CD4-positive, alpha-beta T cell (primary cell): ENCODE measurements at regions not wholly inside any gene's neighbourhood (a gene's known extent, or its start where the extent isn't known, plus 50 kb on each side); places are given as distances from the start of the nearest gene placed in this dataset.

Experiments
- ATAC-seq: fragments of 200-7000 bp; cut with Tn5 transposase; one replicate; pipeline ENCODE4 v1.10.0; 2022; ENCODE audit warnings: mild to moderate bottlenecking; ENCODE audit not compliant: poor library complexity
- CTCF ChIA-PET: fragments of 350-600 bp; sonication (Branson Sonifier 250); formaldehyde crosslinking; loops from one replicate; lab custom pipeline; 2021; ENCODE audit warnings: antibody characterized with exemption, inconsistent platforms; lab: Charles Lee
- POLR2A ChIA-PET: fragments of 350-600 bp; sonication (Branson Sonifier 250); formaldehyde crosslinking; loops from one replicate; lab custom pipeline; 2021; ENCODE audit warnings: antibody characterized with exemption, inconsistent platforms; lab: Charles Lee
- DNase-seq, 14 experiments: peaks; one replicate each; pipeline ENCODE4 v3.0.0-alpha.2; 2013 to 2020; ENCODE audit warnings: mixed read lengths in 2 of 14
- H3K27ac ChIP-seq, 2 donors: one replicate each; pipeline versions ENCODE4 v1.5.1 to v1.7.0; 2013; ENCODE audit warnings: low read length in 2 of 2, low read depth in 1 of 2, mild to moderate bottlenecking in 1 of 2
- H3K27me3 ChIP-seq, 2 experiments: 1 replicate in 1 of 2; 2 replicates in 1 of 2; pipeline versions ENCODE4 v1.6.1 to v1.7.0; 2013; ENCODE audit warnings: low read length in 2 of 2, control low read depth in 1 of 2, mild to moderate bottlenecking in 1 of 2, moderate library complexity in 1 of 2; ENCODE audit not compliant: insufficient read depth in 2 of 2, control insufficient read depth in 1 of 2
- H3K36me3 ChIP-seq: one replicate; pipeline ENCODE4 v1.6.1; 2013; ENCODE audit warnings: low read length, control low read depth; ENCODE audit not compliant: insufficient read depth
- H3K4me1 ChIP-seq: one replicate; pipeline ENCODE4 v1.6.1; 2013; ENCODE audit warnings: low read length, control low read depth; ENCODE audit not compliant: insufficient read depth
- H3K4me3 ChIP-seq: one replicate; pipeline ENCODE4 v1.5.1; 2013; ENCODE audit warnings: mild to moderate bottlenecking, low read length, moderate library complexity
- H3K9me3 ChIP-seq, 2 experiments: 1 replicate in 1 of 2; 2 replicates in 1 of 2; pipeline versions ENCODE4 v1.6.1 to v1.7.0; 2013; ENCODE audit warnings: low read length in 2 of 2, mild to moderate bottlenecking in 2 of 2, control low read depth in 1 of 2, moderate library complexity in 1 of 2; ENCODE audit not compliant: control insufficient read depth in 1 of 2, insufficient read depth in 1 of 2
- H3K27ac Mint-ChIP-seq: one replicate; pipeline ENCODE4 v1.8.0; 2020; ENCODE audit warnings: mixed read lengths
- H3K27me3 Mint-ChIP-seq: one replicate; pipeline ENCODE4 v1.8.0; 2021; ENCODE audit warnings: mixed read lengths
- H3K36me3 Mint-ChIP-seq: one replicate; pipeline ENCODE4 v1.8.0; 2021; ENCODE audit warnings: low read depth, mixed read lengths
- H3K4me1 Mint-ChIP-seq: one replicate; pipeline ENCODE4 v1.8.0; 2021; ENCODE audit warnings: low read depth, mixed read lengths
- H3K4me3 Mint-ChIP-seq: one replicate; pipeline ENCODE4 v1.8.0; 2020; ENCODE audit warnings: mild to moderate bottlenecking, mixed read lengths
- H3K9me3 Mint-ChIP-seq: one replicate; pipeline ENCODE4 v1.8.0; 2020; ENCODE audit warnings: mixed read lengths
- CTCF ChIP-seq: fragments of 200-600 bp; IDR thresholded peaks from one replicate; pipeline ENCODE4 v1.8.0; 2022; ENCODE audit warnings: antibody characterized with exemption, mild to moderate bottlenecking
- intact Hi-C, 2 experiments: fragments of 100-400 bp; cut with DNase I in 1 of 2; cut with micrococcal nuclease in 1 of 2; formaldehyde crosslinking; loops; one replicate each; pipeline versions ENCODE4 v1.15.1 to v1.9.0; 2023 to 2025; cut with DNase I, micrococcal nuclease

GRCh38 chr16:11439790-11440656, 94.8 kb downstream of the RMI2 start:
- H3K4me1 ChIP-seq = no peaks in the 10 kb centered on the region
- TF ChIP-seq CTCF = no peak
- no peaks in the 10 kb centered on the region for H3K27me3 ChIP-seq
- no peaks in the 10 kb centered on the region for H3K36me3 ChIP-seq
- H3K27ac ChIP-seq = no peak overlapping the region
- CTCF ChIA-PET = no interaction called here
- Mint-ChIP-seq H3K9me3 (peaks cover 3% of the 10 kb centered on the region), H3K4me1 (no peaks in the 10 kb centered on the region), H3K27ac (no peak overlapping the region), H3K4me3 (no peak overlapping the region), H3K36me3 (no peaks in the 10 kb centered on the region), H3K27me3 (no peaks in the 10 kb centered on the region)
- POLR2A ChIA-PET = no interaction called here
- ATAC-seq (no peak), DNase-seq (no peak)
- intact Hi-C loops = loop anchor here in 1 of 2 experiments (10.0 kb wide), 1 partner anchor 265 kb away; no protein-coding TSS in a partner anchor
- no peak overlapping the region for H3K4me3 ChIP-seq
- peaks cover 11 to 16% of the 10 kb centered on the region in 2 experiments for H3K9me3 ChIP-seq

- no peaks in the 10 kb centered on the region for H3K4me1 ChIP-seq
- no peaks in the 10 kb centered on the region for H3K36me3 ChIP-seq
- peaks cover 11 to 16% of the 10 kb centered on the region in 2 experiments for H3K9me3 ChIP-seq
- Mint-ChIP-seq H3K9me3 (peaks cover 3% of the 10 kb centered on the region), H3K27me3 (no peaks in the 10 kb centered on the region), H3K36me3 (no peaks in the 10 kb centered on the region), H3K4me1 (no peaks in the 10 kb centered on the region), H3K27ac (no peak overlapping the region), H3K4me3 (no peak overlapping the region)
- no peak for TF ChIP-seq CTCF
- ChIA-PET POLR2A (no interaction called here), CTCF (no interaction called here)
- DNase-seq = no peak
- no peak overlapping the region for H3K27ac ChIP-seq
- no peak for ATAC-seq
- H3K4me3 ChIP-seq = no peak overlapping the region
- no peaks in the 10 kb centered on the region for H3K27me3 ChIP-seq
- intact Hi-C loops = loop anchor here in 1 of 2 experiments (10.0 kb wide), 1 partner anchor 266 kb away; no protein-coding TSS in a partner anchor
Measured at GRCh38 chr16:11440657-11441012, 95.4 kb downstream of the RMI2 start.

GRCh38 chr16:11445486-11445885, 100.2 kb downstream of the RMI2 start:
- Mint-ChIP-seq H3K9me3 (peaks cover 3% of the 10 kb centered on the region), H3K4me3 (no peak overlapping the region), H3K27me3 (no peaks in the 10 kb centered on the region), H3K36me3 (no peaks in the 10 kb centered on the region), H3K4me1 (no peaks in the 10 kb centered on the region), H3K27ac (no peak overlapping the region)
- POLR2A ChIA-PET = no interaction called here
- Histone ChIP-seq H3K9me3 (peaks cover 3 to 9% of the 10 kb centered on the region in 2 experiments), H3K4me3 (no peak overlapping the region), H3K4me1 (no peaks in the 10 kb centered on the region), H3K27me3 (no peaks in the 10 kb centered on the region), H3K36me3 (no peaks in the 10 kb centered on the region), H3K27ac (no peak overlapping the region)
- no peak for TF ChIP-seq CTCF
- intact Hi-C loops = loop anchor here in 1 of 2 experiments (10.0 kb wide), 1 partner anchor 271 kb away; no protein-coding TSS in a partner anchor
- CTCF ChIA-PET = interaction anchor here (0.7 kb wide), 1 partner anchor 492 kb away, joined by 4 read pairs; no protein-coding TSS in a partner anchor
- ATAC-seq (no peak), DNase-seq (no peak)
